Naive thymus-derived CD8-positive, alpha-beta T cell (primary cell): ENCODE measurements at regions not wholly inside any gene's neighbourhood (a gene's known extent, or its start where the extent isn't known, plus 50 kb on each side); places are given as distances from the start of the nearest gene placed in this dataset.

Source experiments
- ATAC-seq, 2 donors: fragments of 150-1000 bp; cut with Tn5 transposase in 1 of 2; sonication (Bioruptor Pico), chemical (Tn5 transposase) in 1 of 2; 1 replicate in 1 of 2; 2 replicates in 1 of 2; pipeline ENCODE4 v1.10.0; 2021; ENCODE audit warnings: mild to moderate bottlenecking in 2 of 2, moderate library complexity in 2 of 2
- POLR2A ChIA-PET: fragments of 350-600 bp; sonication (Branson Sonifier 250); formaldehyde crosslinking; loops from one replicate; lab custom pipeline; 2021; ENCODE audit warnings: antibody characterized with exemption; lab: Charles Lee
- DNase-seq, 10 donors: peaks; one replicate each; pipeline versions ENCODE4 v3.0.0 to v3.0.0-alpha.2; 2020 to 2022
- H3K27ac Mint-ChIP-seq, 10 donors: one replicate each; pipeline ENCODE4 v1.8.0; 2020 to 2022; ENCODE audit warnings: mild to moderate bottlenecking in 10 of 10, mixed read lengths in 10 of 10, moderate library complexity in 4 of 10, inconsistent platforms in 1 of 10
- H3K27me3 Mint-ChIP-seq, 5 donors: one replicate each; pipeline ENCODE4 v1.8.0; 2021 to 2022; ENCODE audit warnings: mixed read lengths in 5 of 5
- H3K36me3 Mint-ChIP-seq, 3 donors: one replicate each; pipeline ENCODE4 v1.8.0; 2020 to 2022; ENCODE audit warnings: mixed read lengths in 3 of 3, mild to moderate bottlenecking in 2 of 3, inconsistent platforms in 1 of 3
- H3K4me1 Mint-ChIP-seq, 4 donors: one replicate each; pipeline ENCODE4 v1.8.0; 2021 to 2022; ENCODE audit warnings: mixed read lengths in 4 of 4
- H3K4me3 Mint-ChIP-seq, 10 donors: one replicate each; pipeline ENCODE4 v1.8.0; 2020 to 2022; ENCODE audit warnings: mild to moderate bottlenecking in 10 of 10, mixed read lengths in 10 of 10, moderate library complexity in 6 of 10, inconsistent platforms in 1 of 10
- H3K9me3 Mint-ChIP-seq, 9 donors: one replicate each; pipeline ENCODE4 v1.8.0; 2020 to 2022; ENCODE audit warnings: mixed read lengths in 9 of 9, mild to moderate bottlenecking in 3 of 9, inconsistent platforms in 1 of 9, moderate library complexity in 1 of 9

DNA sequence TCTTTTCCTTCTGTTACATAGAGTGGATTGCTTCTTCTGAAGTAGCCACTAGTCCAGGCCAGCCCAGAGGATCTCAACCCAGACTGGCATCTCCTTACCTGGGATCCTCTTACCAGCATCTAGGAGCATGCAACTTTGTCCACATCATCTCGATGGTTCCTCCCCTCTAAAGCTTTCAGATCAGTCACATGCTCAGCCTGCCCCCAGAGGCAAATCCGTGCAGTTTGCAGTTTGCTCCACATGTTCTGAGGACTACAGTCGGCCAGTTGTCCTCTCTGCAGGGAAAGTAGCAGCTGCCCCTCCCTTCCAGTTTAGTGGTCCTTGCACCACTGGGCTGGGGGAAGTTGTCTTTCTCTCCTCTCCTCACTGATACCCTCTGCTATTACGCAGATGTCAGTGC is 259.8 kb upstream of the APCDD1 start:
- POLR2A ChIA-PET = no interaction called here
- no peaks in the 10 kb centered on the region for H3K36me3 Mint-ChIP-seq

DNA sequence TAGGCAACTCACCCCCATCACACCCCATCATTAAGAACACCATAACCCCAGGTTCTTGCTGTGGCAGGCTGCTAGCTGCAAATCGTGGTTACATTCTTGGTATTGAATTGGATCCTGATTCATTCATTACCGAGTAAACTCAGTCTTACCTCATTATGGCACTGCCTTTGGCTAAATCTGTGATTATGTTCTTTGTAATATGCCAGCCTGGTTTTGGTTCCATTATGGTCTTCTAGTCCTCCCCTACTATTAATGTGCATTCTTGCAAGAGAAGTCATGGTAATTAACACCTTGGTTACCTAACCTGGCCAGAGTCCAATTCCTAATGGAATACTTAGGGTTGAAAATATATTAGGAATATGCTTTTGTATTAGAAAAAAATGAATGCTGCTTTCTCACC is 258.9 kb upstream of the APCDD1 start:
- H3K36me3 Mint-ChIP-seq = no peaks in the 10 kb centered on the region
- no peak overlapping the region for H3K4me3 Mint-ChIP-seq
- POLR2A ChIA-PET = no interaction called here
- H3K4me1 Mint-ChIP-seq = no peaks in the 10 kb centered on the region
- no peaks in the 10 kb centered on the region for H3K27me3 Mint-ChIP-seq
- no peak for DNase-seq
- no peak overlapping the region for H3K27ac Mint-ChIP-seq
- H3K9me3 Mint-ChIP-seq = no peaks in the 10 kb centered on the region
- no peak for ATAC-seq

More for the DNA sequence above, 259.8 kb upstream of the APCDD1 start:
- H3K9me3 Mint-ChIP-seq = no peaks in the 10 kb centered on the region
- ATAC-seq (no peak), DNase-seq (no peak)
- H3K4me1 Mint-ChIP-seq = no peaks in the 10 kb centered on the region
- no peak overlapping the region for H3K4me3 Mint-ChIP-seq
- H3K27ac Mint-ChIP-seq = no peak overlapping the region
- H3K27me3 Mint-ChIP-seq = no peaks in the 10 kb centered on the region

DNA sequence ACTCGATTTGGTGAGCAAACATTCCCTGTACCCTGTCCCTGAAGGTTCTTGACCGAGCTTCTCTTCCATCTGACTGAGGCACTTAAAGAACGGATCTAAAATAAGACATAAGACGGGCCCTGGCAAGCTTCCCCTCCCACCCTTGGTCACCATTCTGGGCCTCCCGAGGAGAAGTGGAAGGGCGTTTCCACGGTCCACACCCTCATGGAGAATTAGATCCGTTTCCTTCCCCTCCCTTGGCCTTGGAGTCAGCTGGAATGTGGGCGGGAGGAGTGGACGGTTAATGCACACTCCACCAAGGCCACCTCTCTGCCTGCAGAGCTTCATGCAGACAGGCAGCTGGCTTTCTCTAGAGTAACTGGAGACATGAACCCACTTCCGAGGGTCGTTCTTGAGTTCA is 257.3 kb upstream of the APCDD1 start:
- Mint-ChIP-seq H3K9me3 (no peaks in the 10 kb centered on the region), H3K4me3 (no peak overlapping the region), H3K4me1 (no peaks in the 10 kb centered on the region), H3K36me3 (no peaks in the 10 kb centered on the region), H3K27me3 (no peaks in the 10 kb centered on the region), H3K27ac (no peak overlapping the region)
- DNase-seq (no peak), ATAC-seq (no peak)
- POLR2A ChIA-PET = no interaction called here

DNA sequence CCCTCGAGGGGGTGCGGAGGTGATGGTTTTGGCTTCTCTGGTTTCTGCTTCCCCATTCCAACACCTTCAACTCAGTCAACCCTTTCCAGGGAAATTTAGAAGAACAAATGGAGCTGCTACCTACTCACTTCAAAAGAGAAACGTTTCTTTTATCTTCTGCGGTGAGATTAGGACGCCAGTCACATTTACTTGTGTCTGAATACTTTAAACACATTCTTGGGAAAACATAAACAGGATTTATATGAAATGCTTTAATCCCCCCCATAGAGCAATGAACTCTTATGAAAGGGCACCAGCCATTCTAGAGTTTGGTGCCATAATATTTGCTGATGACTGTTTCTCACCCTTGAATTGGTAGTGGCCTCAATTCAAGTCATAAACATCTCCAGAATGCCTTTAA is 253.2 kb upstream of the APCDD1 start:
- Mint-ChIP-seq H3K36me3 (no peaks in the 10 kb centered on the region), H3K27ac (no peak overlapping the region), H3K9me3 (no peaks in the 10 kb centered on the region), H3K4me3 (no peak overlapping the region), H3K4me1 (no peaks in the 10 kb centered on the region), H3K27me3 (peaks cover 0 to 3% (median 0%) of the 10 kb centered on the region in 5 donors)
- POLR2A ChIA-PET = no interaction called here
- DNase-seq (no peak), ATAC-seq (no peak)

GRCh38 chr18:10201659-10202058 is 252.8 kb upstream of the APCDD1 start:
- H3K36me3 Mint-ChIP-seq = no peaks in the 10 kb centered on the region

DNA sequence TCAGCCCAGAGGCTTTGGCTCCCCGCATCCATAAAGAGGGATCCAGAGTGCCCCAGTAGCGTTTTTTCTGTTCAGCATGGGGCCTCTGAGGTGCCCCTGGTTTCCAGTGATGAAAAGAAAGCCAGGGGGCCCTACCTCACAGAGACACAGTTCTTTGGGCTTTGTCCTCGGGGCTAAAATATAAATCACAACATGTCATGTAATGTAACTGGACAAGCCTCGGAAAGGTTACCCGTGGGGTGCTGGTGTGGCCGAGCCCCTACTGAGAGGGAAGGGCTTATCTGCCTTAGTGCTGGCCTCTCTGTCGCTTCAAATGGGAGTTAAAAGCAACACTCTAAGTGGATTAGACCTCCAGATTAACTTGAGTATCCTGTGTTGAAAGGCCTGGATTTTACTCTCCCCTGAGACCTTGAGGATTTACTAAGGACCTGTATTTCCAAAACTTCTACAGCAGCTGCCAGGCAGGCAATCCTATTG is 251.6 kb upstream of the APCDD1 start:
- Mint-ChIP-seq H3K4me3 (no peak overlapping the region), H3K27ac (no peak overlapping the region), H3K4me1 (no peaks in the 10 kb centered on the region), H3K36me3 (no peaks in the 10 kb centered on the region), H3K27me3 (peaks cover 0 to 10% (median 0%) of the 10 kb centered on the region in 5 donors), H3K9me3 (no peaks in the 10 kb centered on the region)
- POLR2A ChIA-PET = no interaction called here
- no peak for ATAC-seq
- DNase-seq = no peak

More at GRCh38 chr18:10201659-10202058, 252.8 kb upstream of the APCDD1 start:
- H3K4me3 Mint-ChIP-seq = no peak overlapping the region
- H3K27me3 Mint-ChIP-seq = peaks cover 0 to 8% (median 0%) of the 10 kb centered on the region in 5 donors
- H3K9me3 Mint-ChIP-seq = no peaks in the 10 kb centered on the region
- no peaks in the 10 kb centered on the region for H3K4me1 Mint-ChIP-seq
- DNase-seq (no peak), ATAC-seq (no peak)
- POLR2A ChIA-PET = no interaction called here
- no peak overlapping the region for H3K27ac Mint-ChIP-seq

DNA sequence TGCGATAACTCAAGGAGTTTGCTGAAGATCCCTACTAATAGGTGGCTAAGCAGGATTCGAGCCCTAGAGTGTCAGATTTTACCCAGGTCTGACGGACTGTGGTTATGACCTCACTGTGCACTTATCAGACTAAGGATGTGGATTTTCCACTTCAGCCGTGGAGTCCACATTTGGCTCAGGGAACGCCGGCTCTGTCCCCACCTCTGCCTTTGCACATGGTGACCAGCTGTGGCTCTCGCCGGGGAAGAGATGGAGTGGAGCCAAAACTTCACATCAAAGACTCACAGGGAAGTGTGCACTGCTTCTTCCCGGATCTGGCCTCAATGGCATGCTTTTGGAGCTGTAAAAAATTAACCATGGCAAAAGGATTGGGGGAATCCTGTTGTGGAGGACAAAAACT is 249.3 kb upstream of the APCDD1 start:
- Mint-ChIP-seq H3K9me3 (no peaks in the 10 kb centered on the region), H3K4me1 (no peaks in the 10 kb centered on the region), H3K4me3 (no peak overlapping the region), H3K36me3 (no peaks in the 10 kb centered on the region), H3K27ac (no peak overlapping the region), H3K27me3 (peaks cover 0 to 10% (median 0%) of the 10 kb centered on the region in 5 donors)
- POLR2A ChIA-PET = no interaction called here
- no peak for DNase-seq
- no peak for ATAC-seq

- Mint-ChIP-seq H3K27me3 (peaks cover 0 to 10% (median 0%) of the 10 kb centered on the region in 5 donors), H3K9me3 (no peaks in the 10 kb centered on the region), H3K27ac (no peak overlapping the region), H3K4me3 (no peak overlapping the region), H3K36me3 (no peaks in the 10 kb centered on the region), H3K4me1 (no peaks in the 10 kb centered on the region)
- POLR2A ChIA-PET = no interaction called here
- DNase-seq = no peak
- ATAC-seq = no peak
Measured at GRCh38 chr18:10207682-10208345, 246.6 kb upstream of the APCDD1 start.

- no peak for ATAC-seq
- peaks cover 0 to 10% (median 0%) of the 10 kb centered on the region in 5 donors for H3K27me3 Mint-ChIP-seq
- no peaks in the 10 kb centered on the region for H3K9me3 Mint-ChIP-seq
- DNase-seq = no peak
- no peak overlapping the region for H3K27ac Mint-ChIP-seq
- POLR2A ChIA-PET = no interaction called here
- H3K4me1 Mint-ChIP-seq = peaks cover 0 to 8% (median 0%) of the 10 kb centered on the region in 4 donors
- H3K4me3 Mint-ChIP-seq = no peak overlapping the region
- no peaks in the 10 kb centered on the region for H3K36me3 Mint-ChIP-seq
Measured at GRCh38 chr18:10209302-10209701, 245.1 kb upstream of the APCDD1 start.

- Mint-ChIP-seq H3K4me1 (peaks cover 0 to 8% (median 0%) of the 10 kb centered on the region in 4 donors), H3K36me3 (no peaks in the 10 kb centered on the region), H3K9me3 (no peaks in the 10 kb centered on the region), H3K27ac (no peak overlapping the region), H3K27me3 (peaks cover 0 to 10% (median 2%) of the 10 kb centered on the region in 5 donors), H3K4me3 (no peak overlapping the region)
- POLR2A ChIA-PET = no interaction called here
- DNase-seq = no peak
- no peak for ATAC-seq
Measured at GRCh38 chr18:10210057-10210633, 244.3 kb upstream of the APCDD1 start.

- Mint-ChIP-seq H3K36me3 (peaks cover 0 to 11% (median 0%) of the 10 kb centered on the region in 3 donors), H3K27ac (peak overlapping the region in 1 of 10 donors; percentile 48), H3K9me3 (peaks cover 0 to 9% (median 3%) of the 10 kb centered on the region in 9 donors), H3K27me3 (peaks cover 0 to 11% (median 0%) of the 10 kb centered on the region in 5 donors), H3K4me1 (peaks cover 0 to 10% (median 0%) of the 10 kb centered on the region in 4 donors), H3K4me3 (no peak overlapping the region)
- peak in 1 of 2 donors; percentile 30 for ATAC-seq
- POLR2A ChIA-PET = no interaction called here
- DNase-seq = peak in 3 of 10 donors; percentile 9 to 39 (median 33)
Measured at GRCh38 chr18:10213526-10213925, 240.9 kb upstream of the APCDD1 start.

GRCh38 chr18:10215446-10215845 is 239.0 kb upstream of the APCDD1 start:
- peaks cover 0 to 15% (median 0%) of the 10 kb centered on the region in 3 donors for H3K36me3 Mint-ChIP-seq
- H3K9me3 Mint-ChIP-seq = peaks cover 0 to 12% (median 8%) of the 10 kb centered on the region in 9 donors
- ATAC-seq (no peak), DNase-seq (no peak)
- peaks cover 0 to 10% (median 0%) of the 10 kb centered on the region in 4 donors for H3K4me1 Mint-ChIP-seq
- POLR2A ChIA-PET = no interaction called here
- H3K4me3 Mint-ChIP-seq = no peak overlapping the region
- H3K27me3 Mint-ChIP-seq = peaks cover 0 to 11% (median 0%) of the 10 kb centered on the region in 5 donors
- H3K27ac Mint-ChIP-seq = no peak overlapping the region

DNA sequence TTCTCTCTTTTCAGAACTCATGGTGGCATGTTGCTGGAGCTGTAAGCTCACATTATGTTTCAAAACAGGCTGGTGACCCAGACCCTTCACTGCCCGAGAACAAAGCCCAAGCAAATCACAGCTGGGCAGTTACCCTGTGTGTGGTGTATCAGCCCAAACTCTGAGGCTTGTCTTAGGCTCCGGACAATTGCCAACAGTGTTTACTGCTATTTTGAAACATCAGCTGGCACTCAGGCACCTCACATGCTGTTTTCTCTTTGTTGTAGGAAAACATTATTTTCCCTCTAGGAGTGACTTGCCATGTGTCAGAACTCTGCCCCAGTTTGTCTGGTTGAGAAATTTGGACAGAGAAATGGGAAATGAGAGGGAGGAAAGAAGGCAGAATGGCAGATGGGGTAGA is 237.6 kb upstream of the APCDD1 start:
- Mint-ChIP-seq H3K36me3 (peaks cover 0 to 19% (median 0%) of the 10 kb centered on the region in 3 donors), H3K9me3 (peaks cover 0 to 22% (median 11%) of the 10 kb centered on the region in 9 donors), H3K27me3 (peaks cover 0 to 11% (median 0%) of the 10 kb centered on the region in 5 donors), H3K27ac (no peak overlapping the region), H3K4me3 (no peak overlapping the region), H3K4me1 (peaks cover 0 to 10% (median 0%) of the 10 kb centered on the region in 4 donors)
- DNase-seq (no peak), ATAC-seq (no peak)
- POLR2A ChIA-PET = no interaction called here
